ENCODE measurements at regions not wholly inside any gene's neighbourhood (a gene's known extent, or its start where the extent isn't known, plus 50 kb on each side); places are given as distances from the start of the nearest gene placed in this dataset.

- Histone ChIP-seq H3K4me1 (ENCODE audit: control insufficient read depth in 1 of 2, insufficient read depth in 2 of 2, low read length in 2 of 2) (no peaks in the 10 kb centered on the region), H3K4me2 (replicated peaks; ENCODE audit: extremely low read depth, low read length, poor library complexity, severe bottlenecking) (no peak overlapping the region), H3K9ac (ENCODE audit: insufficient read depth, low read length, poor library complexity, severe bottlenecking) (no peak overlapping the region), H4K20me1 (ENCODE audit: insufficient read depth, low read length) (no peaks in the 10 kb centered on the region), H3K4me3 (replicated peaks in 1 of 3; ENCODE audit: low read depth in 2 of 3, low read length in 3 of 3) (no peak overlapping the region), H3K27me3 (ENCODE audit: control insufficient read depth in 2 of 2, insufficient read depth in 2 of 2, low read length in 2 of 2) (no peaks in the 10 kb centered on the region), H3K27ac (ENCODE audit: low read depth in 1 of 2, low read length in 2 of 2) (no peak overlapping the region), H3K9me3 (replicated peaks in 1 of 2; ENCODE audit: control insufficient read depth in 1 of 2, insufficient read depth in 1 of 2, low read length in 2 of 2) (peaks cover 0 to 16% of the 10 kb centered on the region in 2 donors), H3K79me2 (ENCODE audit: insufficient read depth, low read length) (no peaks in the 10 kb centered on the region), H3K36me3 (replicated peaks in 1 of 2; ENCODE audit: control insufficient read depth in 1 of 2, insufficient read depth in 2 of 2, low read length in 2 of 2) (no peaks in the 10 kb centered on the region), H2AFZ (ENCODE audit: insufficient read depth, low read depth, low read length, poor library complexity, severe bottlenecking) (no peak overlapping the region)
- TF ChIP-seq CTCF (IDR thresholded peaks at IDR 0.05): no peak
- H3K27ac Mint-ChIP-seq: peak overlapping the region in 1 of 7 donors; percentile 9
- H3K36me3 Mint-ChIP-seq: no peaks in the 10 kb centered on the region
- DNase-seq: no peak
- H3K27me3 Mint-ChIP-seq (ENCODE audit: low read depth in 3 of 3): no peaks in the 10 kb centered on the region
- intact Hi-C loops (cut with micrococcal nuclease): no loop called here
- H3K4me1 Mint-ChIP-seq: no peaks in the 10 kb centered on the region
- peaks cover 2 to 11% (median 5%) of the 10 kb centered on the region in 7 donors for H3K9me3 Mint-ChIP-seq
- 94% methylated on average over 31 of the region's 32 CpGs for WGBS (ENCODE audit: insufficient coverage)
- no peak overlapping the region for H3K4me3 Mint-ChIP-seq
Measured at GRCh38 chr3:63096248-63097058, 181.7 kb upstream of the SYNPR start.

- no peaks in the 10 kb centered on the region for H3K36me3 Mint-ChIP-seq
- Histone ChIP-seq H3K9ac (ENCODE audit: insufficient read depth, low read length, poor library complexity, severe bottlenecking) (no peak overlapping the region), H4K20me1 (ENCODE audit: insufficient read depth, low read length) (no peaks in the 10 kb centered on the region), H3K79me2 (ENCODE audit: insufficient read depth, low read length) (no peaks in the 10 kb centered on the region), H3K9me3 (replicated peaks in 1 of 2; ENCODE audit: control insufficient read depth in 1 of 2, insufficient read depth in 1 of 2, low read length in 2 of 2) (peaks cover 0 to 16% of the 10 kb centered on the region in 2 donors), H3K36me3 (replicated peaks in 1 of 2; ENCODE audit: control insufficient read depth in 1 of 2, insufficient read depth in 2 of 2, low read length in 2 of 2) (no peaks in the 10 kb centered on the region), H3K4me3 (replicated peaks in 1 of 3; ENCODE audit: low read depth in 2 of 3, low read length in 3 of 3) (no peak overlapping the region), H2AFZ (ENCODE audit: insufficient read depth, low read depth, low read length, poor library complexity, severe bottlenecking) (no peak overlapping the region), H3K27me3 (ENCODE audit: control insufficient read depth in 2 of 2, insufficient read depth in 2 of 2, low read length in 2 of 2) (no peaks in the 10 kb centered on the region), H3K27ac (ENCODE audit: low read depth in 1 of 2, low read length in 2 of 2) (no peak overlapping the region), H3K4me1 (ENCODE audit: control insufficient read depth in 1 of 2, insufficient read depth in 2 of 2, low read length in 2 of 2) (no peaks in the 10 kb centered on the region), H3K4me2 (replicated peaks; ENCODE audit: extremely low read depth, low read length, poor library complexity, severe bottlenecking) (no peak overlapping the region)
- no peaks in the 10 kb centered on the region for H3K4me1 Mint-ChIP-seq
- TF ChIP-seq CTCF (IDR thresholded peaks at IDR 0.05): no peak
- WGBS (ENCODE audit: insufficient coverage): 94% methylated on average over 11 of the region's 11 CpGs
- peaks cover 2 to 10% (median 5%) of the 10 kb centered on the region in 7 donors for H3K9me3 Mint-ChIP-seq
- H3K27ac Mint-ChIP-seq: no peak overlapping the region
- H3K27me3 Mint-ChIP-seq (ENCODE audit: low read depth in 3 of 3): no peaks in the 10 kb centered on the region
- DNase-seq: no peak
- no peak overlapping the region for H3K4me3 Mint-ChIP-seq
- intact Hi-C loops (cut with micrococcal nuclease): no loop called here
Measured at GRCh38 chr3:63097396-63097795, 180.7 kb upstream of the SYNPR start.

Measured in CD14-positive monocyte (primary cell).